ENCODE measurements at regions not wholly inside any gene's neighbourhood (a gene's known extent, or its start where the extent isn't known, plus 50 kb on each side); places are given as distances from the start of the nearest gene placed in this dataset.

DNA sequence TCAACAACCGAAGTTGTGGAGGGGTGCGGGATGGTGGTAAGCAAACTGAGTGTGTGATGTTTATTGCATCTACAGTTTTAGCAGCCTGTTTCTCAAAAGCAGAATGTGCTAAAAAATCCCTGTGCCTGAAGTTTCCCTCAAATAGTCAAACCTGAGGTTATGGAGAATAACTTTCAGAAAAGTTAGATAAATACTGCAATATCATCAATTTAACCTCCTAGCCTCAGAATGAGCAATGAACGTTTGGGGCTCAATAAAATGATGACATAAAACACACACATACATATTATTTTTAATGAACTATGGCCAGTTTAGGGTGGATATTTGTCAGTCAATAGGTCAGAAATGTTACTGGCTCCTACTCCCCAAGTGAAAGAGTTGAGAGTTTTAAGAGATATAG lies 201.6 kb downstream of the SEMA6D start:
- Histone ChIP-seq H3K9ac (ENCODE audit: insufficient read depth in 1 of 2, low read length in 2 of 2) (no peak overlapping the region), H3K27ac (ENCODE audit: low read depth in 1 of 2, low read length in 1 of 2) (no peak overlapping the region), H3K9me3 (ENCODE audit: control insufficient read depth in 4 of 4, insufficient read depth in 3 of 4, low read length in 3 of 4) (peaks cover 0 to 1% (median 0%) of the 10 kb centered on the region in 4 donors), H3K27me3 (ENCODE audit: control insufficient read depth in 3 of 3, insufficient read depth in 3 of 3, low read length in 2 of 3) (peaks cover 0 to 2% (median 0%) of the 10 kb centered on the region in 3 donors), H3K4me3 (no peak overlapping the region), H3K36me3 (ENCODE audit: control insufficient read depth in 4 of 4, insufficient read depth in 4 of 4, low read length in 4 of 4) (no peaks in the 10 kb centered on the region), H3K4me1 (ENCODE audit: control insufficient read depth in 5 of 5, insufficient read depth in 5 of 5, low read length in 5 of 5) (no peaks in the 10 kb centered on the region)
- TF ChIP-seq, protein P1, sequence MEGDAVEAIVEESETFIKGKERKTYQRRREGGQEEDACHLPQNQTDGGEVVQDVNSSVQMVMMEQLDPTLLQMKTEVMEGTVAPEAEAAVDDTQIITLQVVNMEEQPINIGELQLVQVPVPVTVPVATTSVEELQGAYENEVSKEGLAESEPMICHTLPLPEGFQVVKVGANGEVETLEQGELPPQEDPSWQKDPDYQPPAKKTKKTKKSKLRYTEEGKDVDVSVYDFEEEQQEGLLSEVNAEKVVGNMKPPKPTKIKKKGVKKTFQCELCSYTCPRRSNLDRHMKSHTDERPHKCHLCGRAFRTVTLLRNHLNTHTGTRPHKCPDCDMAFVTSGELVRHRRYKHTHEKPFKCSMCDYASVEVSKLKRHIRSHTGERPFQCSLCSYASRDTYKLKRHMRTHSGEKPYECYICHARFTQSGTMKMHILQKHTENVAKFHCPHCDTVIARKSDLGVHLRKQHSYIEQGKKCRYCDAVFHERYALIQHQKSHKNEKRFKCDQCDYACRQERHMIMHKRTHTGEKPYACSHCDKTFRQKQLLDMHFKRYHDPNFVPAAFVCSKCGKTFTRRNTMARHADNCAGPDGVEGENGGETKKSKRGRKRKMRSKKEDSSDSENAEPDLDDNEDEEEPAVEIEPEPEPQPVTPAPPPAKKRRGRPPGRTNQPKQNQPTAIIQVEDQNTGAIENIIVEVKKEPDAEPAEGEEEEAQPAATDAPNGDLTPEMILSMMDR (IDR thresholded peaks at IDR 0.05; ENCODE audit: control extremely low read depth, extremely low read depth), result no peak
- no peak for DNase-seq
- WGBS, 2 donors, result 90 to 91% methylated on average over 3 of the region's 3 CpGs
- ATAC-seq (ENCODE audit: insufficient read depth, low FRiP score), result no peak

GRCh38 chr15:47924381-47924780 lies 196.4 kb upstream of the SLC24A5 start:
- Histone ChIP-seq H3K9me3 (ENCODE audit: control insufficient read depth in 4 of 4, insufficient read depth in 3 of 4, low read length in 3 of 4) (peaks cover 0 to 3% (median 0%) of the 10 kb centered on the region in 4 donors), H3K36me3 (ENCODE audit: control insufficient read depth in 4 of 4, insufficient read depth in 4 of 4, low read length in 4 of 4) (no peaks in the 10 kb centered on the region), H3K4me1 (ENCODE audit: control insufficient read depth in 5 of 5, insufficient read depth in 5 of 5, low read length in 5 of 5) (no peaks in the 10 kb centered on the region), H3K4me3 (no peak overlapping the region), H3K27ac (ENCODE audit: low read depth in 1 of 2, low read length in 1 of 2) (no peak overlapping the region), H3K9ac (ENCODE audit: insufficient read depth in 1 of 2, low read length in 2 of 2) (no peak overlapping the region), H3K27me3 (ENCODE audit: control insufficient read depth in 3 of 3, insufficient read depth in 3 of 3, low read length in 2 of 3) (peaks cover 0 to 2% (median 0%) of the 10 kb centered on the region in 3 donors)
- TF ChIP-seq, protein P1 (IDR thresholded peaks at IDR 0.05; ENCODE audit: control extremely low read depth, extremely low read depth), result no peak
- WGBS, 2 donors, result 80 to 83% methylated on average over 4 of the region's 4 CpGs
- DNase-seq (no peak), ATAC-seq (ENCODE audit: insufficient read depth, low FRiP score) (no peak)

- ATAC-seq (ENCODE audit: insufficient read depth, low FRiP score), result no peak
- TF ChIP-seq, protein P1 (IDR thresholded peaks at IDR 0.05; ENCODE audit: control extremely low read depth, extremely low read depth), result no peak
- DNase-seq, result no peak
- H3K4me3 ChIP-seq, result no peak overlapping the region
- no peaks in the 10 kb centered on the region for H3K4me1 ChIP-seq (ENCODE audit: control insufficient read depth in 5 of 5, insufficient read depth in 5 of 5, low read length in 5 of 5)
- no peaks in the 10 kb centered on the region for H3K27me3 ChIP-seq (ENCODE audit: control insufficient read depth in 3 of 3, insufficient read depth in 3 of 3, low read length in 2 of 3)
- no peaks in the 10 kb centered on the region for H3K36me3 ChIP-seq (ENCODE audit: control insufficient read depth in 4 of 4, insufficient read depth in 4 of 4, low read length in 4 of 4)
- H3K9ac ChIP-seq (ENCODE audit: insufficient read depth in 1 of 2, low read length in 2 of 2), result no peak overlapping the region
- H3K27ac ChIP-seq (ENCODE audit: low read depth in 1 of 2, low read length in 1 of 2), result no peak overlapping the region
- WGBS, 2 donors, result 80 to 97% methylated on average over 6 of the region's 6 CpGs
- H3K9me3 ChIP-seq (ENCODE audit: control insufficient read depth in 4 of 4, insufficient read depth in 3 of 4, low read length in 3 of 4), result peaks cover 0 to 2% (median 0%) of the 10 kb centered on the region in 4 donors
Measured at GRCh38 chr15:47929138-47929803, 191.5 kb upstream of the SLC24A5 start.

DNA sequence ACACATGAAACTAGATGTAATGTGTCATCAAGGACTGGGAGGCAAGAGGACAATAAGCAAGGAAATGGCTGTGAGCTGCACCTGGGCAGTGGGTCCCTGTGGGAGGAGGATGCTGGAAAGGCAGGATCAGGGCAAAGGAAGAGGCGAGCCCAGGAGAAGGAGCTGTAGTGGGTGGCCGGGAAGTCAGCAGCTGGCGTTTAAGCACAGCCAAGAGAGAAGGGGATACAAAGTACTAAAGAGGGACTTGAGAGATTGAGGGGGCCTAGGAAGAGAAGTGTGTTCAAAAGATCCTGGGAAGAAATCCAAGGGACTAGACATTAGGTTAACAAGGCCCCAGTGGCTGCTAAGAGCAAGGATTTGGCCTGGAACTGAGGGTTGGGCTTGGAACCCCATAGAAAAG lies 188.5 kb upstream of the SLC24A5 start:
- H3K27ac ChIP-seq (ENCODE audit: low read depth in 1 of 2, low read length in 1 of 2), result no peak overlapping the region
- no peak for ATAC-seq (ENCODE audit: insufficient read depth, low FRiP score)
- H3K36me3 ChIP-seq (ENCODE audit: control insufficient read depth in 4 of 4, insufficient read depth in 4 of 4, low read length in 4 of 4), result no peaks in the 10 kb centered on the region
- no peaks in the 10 kb centered on the region for H3K9me3 ChIP-seq (ENCODE audit: control insufficient read depth in 4 of 4, insufficient read depth in 3 of 4, low read length in 3 of 4)
- TF ChIP-seq, protein P1 (IDR thresholded peaks at IDR 0.05; ENCODE audit: control extremely low read depth, extremely low read depth), result no peak
- no peak overlapping the region for H3K4me3 ChIP-seq
- WGBS, 2 donors, result 91 to 97% methylated on average over 3 of the region's 3 CpGs
- no peak overlapping the region for H3K9ac ChIP-seq (ENCODE audit: insufficient read depth in 1 of 2, low read length in 2 of 2)
- H3K4me1 ChIP-seq (ENCODE audit: control insufficient read depth in 5 of 5, insufficient read depth in 5 of 5, low read length in 5 of 5), result peaks cover 0 to 5% (median 0%) of the 10 kb centered on the region in 5 donors
- no peaks in the 10 kb centered on the region for H3K27me3 ChIP-seq (ENCODE audit: control insufficient read depth in 3 of 3, insufficient read depth in 3 of 3, low read length in 2 of 3)
- DNase-seq, result no peak

Measured in lung (tissue), 11 donors.